Hepatocyte (in vitro differentiated cells): ENCODE measurements at regions not wholly inside any gene's neighbourhood (a gene's known extent, or its start where the extent isn't known, plus 50 kb on each side); places are given as distances from the start of the nearest gene placed in this dataset.

ENCODE experiments used
- CTCF ChIP-seq: fragments of 200-600 bp; sonication (generic); IDR thresholded peaks from 2 replicates; pipeline ENCODE4 v1.5.1; 2016; ENCODE audit warnings: antibody characterized with exemption, mild to moderate bottlenecking; ENCODE audit not compliant: poor library complexity
- EZH2 ChIP-seq: fragments of 200-600 bp; sonication (generic); IDR thresholded peaks from 2 replicates; pipeline ENCODE4 v1.6.1; 2016; ENCODE audit warnings: antibody characterized with exemption, mild to moderate bottlenecking, borderline replicate concordance

- TF ChIP-seq CTCF (no peak), EZH2 (no peak)
Measured at GRCh38 chr4:122047456-122048425, 95.9 kb upstream of the TRPC3 start.
